SK-MEL-5 (cell line): ENCODE measurements at regions not wholly inside any gene's neighbourhood (a gene's known extent, or its start where the extent isn't known, plus 50 kb on each side); places are given as distances from the start of the nearest gene placed in this dataset.
"Not testable (repeated sequence)": the region's sequence is repeated elsewhere in the genome, so short reads cannot be mapped to it uniquely, and the experiment has no call there.

Experiments used
- DNase-seq: peaks from one replicate; pipeline ENCODE4 v3.0.0-alpha.2; 2016; ENCODE audit warnings: low read depth, low spot score
- in situ Hi-C: cut with HindIII; loops from 2 replicates; pipeline ENCODE4 v1.10.0; 2016; ENCODE audit warnings: low sequenced_read_pairs, high pct_unique_total_duplicates, low pct_unique_long_range_greater_than_20kb

GRCh38 chr7:86592185-86592584 lies 51.5 kb upstream of the GRM3 start:
- DNase-seq = no peak
- in situ Hi-C loops = no loop called here

- DNase-seq = peak; percentile 21
- in situ Hi-C loops = no loop called here
Measured at GRCh38 chr7:86574006-86574405, 69.7 kb upstream of the GRM3 start.

GRCh38 chr7:86558680-86559501 lies 84.8 kb upstream of the GRM3 start:
- in situ Hi-C loops = no loop called here

GRCh38 chr7:86534641-86535040 lies 109.1 kb upstream of the GRM3 start:
- in situ Hi-C loops = no loop called here
- DNase-seq = no peak

More at GRCh38 chr7:86558680-86559501, 84.8 kb upstream of the GRM3 start:
- DNase-seq = no peak

GRCh38 chr7:86504229-86504628 lies 139.5 kb upstream of the GRM3 start:
- DNase-seq = no peak
- in situ Hi-C loops = no loop called here

- no peak for DNase-seq
- in situ Hi-C loops = no loop called here
Measured at GRCh38 chr7:86499986-86500385, 143.7 kb upstream of the GRM3 start.

- in situ Hi-C loops = no loop called here
- no peak for DNase-seq
Measured at GRCh38 chr7:86485827-86486226, 157.9 kb upstream of the GRM3 start.

GRCh38 chr7:86479144-86479543 lies 164.6 kb upstream of the GRM3 start:
- DNase-seq = no peak
- in situ Hi-C loops = no loop called here

- DNase-seq = no peak
- in situ Hi-C loops = no loop called here
Measured at GRCh38 chr7:86477343-86477935, 166.3 kb upstream of the GRM3 start.

- in situ Hi-C loops = loop anchor here (25.0 kb wide), 1 partner anchor 583 kb away; no protein-coding TSS in a partner anchor
- no peak for DNase-seq
Measured at GRCh38 chr7:86470763-86471162, 172.9 kb upstream of the GRM3 start.

GRCh38 chr7:86469680-86470295 lies 173.9 kb upstream of the GRM3 start:
- peak; percentile 91 for DNase-seq
- in situ Hi-C loops = loop anchor here (25.0 kb wide), 1 partner anchor 582 kb away; no protein-coding TSS in a partner anchor

GRCh38 chr7:86454753-86455152 lies 189.0 kb upstream of the GRM3 start:
- no peak for DNase-seq
- in situ Hi-C loops = loop anchor here (25.0 kb wide), 1 partner anchor 567 kb away; no protein-coding TSS in a partner anchor

GRCh38 chr7:86453454-86453853 lies 190.3 kb upstream of the GRM3 start:
- in situ Hi-C loops = loop anchor here (25.0 kb wide), 1 partner anchor 566 kb away; no protein-coding TSS in a partner anchor
- DNase-seq = no peak

GRCh38 chr7:86448856-86449255 lies 194.9 kb upstream of the GRM3 start:
- in situ Hi-C loops = no loop called here
- no peak for DNase-seq

GRCh38 chr7:86445285-86445684 lies 198.4 kb upstream of the GRM3 start:
- no peak for DNase-seq
- in situ Hi-C loops = no loop called here

GRCh38 chr7:86444245-86444644 lies 199.5 kb upstream of the GRM3 start:
- DNase-seq = no peak
- in situ Hi-C loops = no loop called here

- DNase-seq, in situ Hi-C loops: not testable (repeated sequence)
Measured at GRCh38 chr7:86440420-86440819, 203.3 kb upstream of the GRM3 start.

- DNase-seq = no peak
- in situ Hi-C loops = no loop called here
Measured at GRCh38 chr7:86437951-86438450, 205.7 kb upstream of the GRM3 start.
